ENCODE measurements at regions not wholly inside any gene's neighbourhood (a gene's known extent, or its start where the extent isn't known, plus 50 kb on each side); places are given as distances from the start of the nearest gene placed in this dataset.

GRCh38 chr2:81647715-81648230 is 1343.2 kb upstream of the LRRTM1 start:
- DNase-seq = no peak

GRCh38 chr2:81645745-81646301 is 1341.3 kb upstream of the LRRTM1 start:
- DNase-seq = no peak

- no peak for DNase-seq
These were observed 1339.6 kb upstream of the LRRTM1 start for GRCh38 chr2:81644189-81644588.

GRCh38 chr2:81624825-81625224 is 1320.3 kb upstream of the LRRTM1 start:
- no peak for DNase-seq

GRCh38 chr2:81600088-81600487 is 1295.5 kb upstream of the LRRTM1 start:
- DNase-seq = no peak

GRCh38 chr2:81598453-81598852 is 1293.9 kb upstream of the LRRTM1 start:
- DNase-seq = no peak

- DNase-seq = no peak
These were observed 1284.9 kb upstream of the LRRTM1 start for GRCh38 chr2:81589406-81589805.

- DNase-seq = peak in 1 of 58 donors; percentile 5
These were observed 1279.0 kb upstream of the LRRTM1 start for GRCh38 chr2:81583311-81584108.

- DNase-seq = no peak
These were observed 1272.2 kb upstream of the LRRTM1 start for GRCh38 chr2:81576713-81577112.

- no peak for DNase-seq
These were observed 1246.6 kb upstream of the LRRTM1 start for GRCh38 chr2:81551040-81551634.

GRCh38 chr2:81550277-81550676 is 1245.7 kb upstream of the LRRTM1 start:
- DNase-seq = no peak

GRCh38 chr2:81549646-81550045 is 1245.1 kb upstream of the LRRTM1 start:
- DNase-seq = no peak

- DNase-seq = no peak
These were observed 1241.1 kb upstream of the LRRTM1 start for GRCh38 chr2:81545626-81546025.

- DNase-seq = no peak
These were observed 1237.6 kb upstream of the LRRTM1 start for GRCh38 chr2:81542119-81542518.

- DNase-seq = no peak
These were observed 1225.4 kb upstream of the LRRTM1 start for GRCh38 chr2:81529944-81530343.

GRCh38 chr2:81528852-81529480 is 1224.4 kb upstream of the LRRTM1 start:
- DNase-seq = no peak

- no peak for DNase-seq
These were observed 1218.8 kb upstream of the LRRTM1 start for GRCh38 chr2:81523344-81523743.

GRCh38 chr2:81513328-81513727 is 1208.8 kb upstream of the LRRTM1 start:
- no peak for DNase-seq

- DNase-seq = no peak
These were observed 1201.0 kb upstream of the LRRTM1 start for GRCh38 chr2:81505586-81505985.

GRCh38 chr2:81495556-81495955 is 1191.0 kb upstream of the LRRTM1 start:
- DNase-seq = no peak

- DNase-seq = no peak
These were observed 1178.7 kb upstream of the LRRTM1 start for GRCh38 chr2:81483254-81483653.

- no peak for DNase-seq
These were observed 1177.4 kb upstream of the LRRTM1 start for GRCh38 chr2:81481994-81482368.

All from anterior cingulate cortex (tissue), 58 donors.